NT2/D1 (cell line): ENCODE measurements at regions not wholly inside any gene's neighbourhood (a gene's known extent, or its start where the extent isn't known, plus 50 kb on each side); places are given as distances from the start of the nearest gene placed in this dataset.

ENCODE experiments used
- SUZ12 ChIP-seq: IDR thresholded peaks from 2 replicates; pipeline ENCODE4 v1.6.1; 2011; ENCODE audit not compliant: insufficient read length, insufficient read depth; ENCODE audit errors: extremely low read depth
- YY1 ChIP-seq: IDR thresholded peaks from 2 replicates; pipeline ENCODE4 v1.6.1; 2011; ENCODE audit not compliant: insufficient read length, insufficient read depth

DNA sequence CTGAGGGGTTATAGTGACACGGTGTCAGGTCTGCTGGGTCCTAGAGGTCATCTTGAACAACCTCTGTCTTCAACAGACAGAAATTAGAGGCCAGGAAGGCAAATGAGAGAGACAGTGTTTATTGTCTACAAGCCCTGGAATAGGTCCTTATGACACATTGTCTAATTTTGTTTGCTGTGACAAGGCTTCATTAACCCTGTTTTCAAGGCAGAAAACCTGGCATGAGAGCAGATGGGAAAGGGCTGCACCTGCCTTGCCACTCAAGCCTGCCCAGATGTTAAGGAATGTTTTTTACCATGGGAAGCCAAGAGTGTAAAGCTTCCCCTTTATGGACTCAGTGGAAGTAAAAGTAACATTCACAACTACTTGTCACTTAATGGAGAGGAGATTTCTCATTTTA lies 275.3 kb downstream of the KCNS3 start:
- TF ChIP-seq YY1 (no peak), SUZ12 (no peak)
